ENCODE measurements at regions not wholly inside any gene's neighbourhood (a gene's known extent, or its start where the extent isn't known, plus 50 kb on each side); places are given as distances from the start of the nearest gene placed in this dataset.

DNA sequence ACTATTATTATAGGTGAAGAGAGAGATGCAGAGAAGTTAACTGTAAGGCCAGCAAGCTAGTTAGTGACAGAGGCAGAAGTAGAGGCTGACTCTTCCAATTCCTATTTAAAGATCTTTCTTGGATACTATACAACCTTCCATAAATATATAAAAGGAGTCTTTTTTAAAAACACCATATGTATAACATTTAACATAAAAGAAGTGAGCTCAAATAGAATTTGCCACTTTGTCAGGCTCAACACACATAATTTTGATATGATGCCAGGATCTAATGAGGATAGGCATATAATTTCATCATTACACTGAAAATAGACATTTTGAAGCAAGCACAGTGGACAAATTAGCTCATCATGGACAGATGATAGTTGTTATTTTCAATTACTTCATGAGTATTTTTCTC lies 64.1 kb upstream of the MPPED2 start:
- TF ChIP-seq, protein P1, sequence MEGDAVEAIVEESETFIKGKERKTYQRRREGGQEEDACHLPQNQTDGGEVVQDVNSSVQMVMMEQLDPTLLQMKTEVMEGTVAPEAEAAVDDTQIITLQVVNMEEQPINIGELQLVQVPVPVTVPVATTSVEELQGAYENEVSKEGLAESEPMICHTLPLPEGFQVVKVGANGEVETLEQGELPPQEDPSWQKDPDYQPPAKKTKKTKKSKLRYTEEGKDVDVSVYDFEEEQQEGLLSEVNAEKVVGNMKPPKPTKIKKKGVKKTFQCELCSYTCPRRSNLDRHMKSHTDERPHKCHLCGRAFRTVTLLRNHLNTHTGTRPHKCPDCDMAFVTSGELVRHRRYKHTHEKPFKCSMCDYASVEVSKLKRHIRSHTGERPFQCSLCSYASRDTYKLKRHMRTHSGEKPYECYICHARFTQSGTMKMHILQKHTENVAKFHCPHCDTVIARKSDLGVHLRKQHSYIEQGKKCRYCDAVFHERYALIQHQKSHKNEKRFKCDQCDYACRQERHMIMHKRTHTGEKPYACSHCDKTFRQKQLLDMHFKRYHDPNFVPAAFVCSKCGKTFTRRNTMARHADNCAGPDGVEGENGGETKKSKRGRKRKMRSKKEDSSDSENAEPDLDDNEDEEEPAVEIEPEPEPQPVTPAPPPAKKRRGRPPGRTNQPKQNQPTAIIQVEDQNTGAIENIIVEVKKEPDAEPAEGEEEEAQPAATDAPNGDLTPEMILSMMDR (conservative IDR thresholded peaks at IDR 0.05; ENCODE audit: low read depth, low read length): no peak
- TF ChIP-seq EZH2 (IDR thresholded peaks at IDR 0.05; ENCODE audit: low read length, unreplicated experiment): no peak
- TF ChIP-seq EZH2phosphoT487 (IDR thresholded peaks at IDR 0.05; ENCODE audit: borderline replicate concordance, low read length): no peak

All from PC-3 (cell line).